ENCODE measurements at regions not wholly inside any gene's neighbourhood (a gene's known extent, or its start where the extent isn't known, plus 50 kb on each side); places are given as distances from the start of the nearest gene placed in this dataset.

GRCh38 chr10:108735380-108735779 lies 1187.9 kb downstream of the XPNPEP1 start:
- H3K4me3 Mint-ChIP-seq (ENCODE audit: unreplicated experiment) = no peak overlapping the region
- no peak for TF ChIP-seq CTCF (IDR thresholded peaks at IDR 0.05; ENCODE audit: insufficient read depth in 1 of 2, low read depth in 1 of 2, low read length in 1 of 2, severe bottlenecking in 1 of 2, unreplicated experiment in 1 of 2)
- no peak for DNase-seq
- Histone ChIP-seq H3K36me3 (ENCODE audit: control insufficient read depth, insufficient read depth, low read length) (no peaks in the 10 kb centered on the region), H3K4me3 (ENCODE audit: low read depth, low read length) (no peak overlapping the region), H3K4me1 (no peaks in the 10 kb centered on the region), H3K9me3 (no peaks in the 10 kb centered on the region), H3K27me3 (replicated peaks; ENCODE audit: control insufficient read depth, insufficient read depth, low read length) (no peaks in the 10 kb centered on the region)
- no peaks in the 10 kb centered on the region for H3K36me3 Mint-ChIP-seq (ENCODE audit: insufficient read depth, unreplicated experiment)
- ChIA-PET CTCF (no interaction called here), POLR2A (no interaction called here)
- intact Hi-C loops (cut with micrococcal nuclease; ENCODE audit: unreplicated experiment) = no loop called here
- no peaks in the 10 kb centered on the region for H3K4me1 Mint-ChIP-seq (ENCODE audit: low read depth, unreplicated experiment)
- H3K27me3 Mint-ChIP-seq (ENCODE audit: insufficient read depth, unreplicated experiment) = no peaks in the 10 kb centered on the region
- H3K9me3 Mint-ChIP-seq (ENCODE audit: unreplicated experiment) = peaks cover 37% of the 10 kb centered on the region
- BruUV-seq (replicated peaks) = no TSS peak
- no peak overlapping the region for H3K27ac Mint-ChIP-seq (ENCODE audit: unreplicated experiment)

GRCh38 chr10:108721874-108722273 lies 1201.4 kb downstream of the XPNPEP1 start:
- POLR2A ChIA-PET = no interaction called here
- no peaks in the 10 kb centered on the region for H3K27me3 Mint-ChIP-seq (ENCODE audit: insufficient read depth, unreplicated experiment)
- TF ChIP-seq CTCF (IDR thresholded peaks at IDR 0.05; ENCODE audit: insufficient read depth in 1 of 2, low read depth in 1 of 2, low read length in 1 of 2, severe bottlenecking in 1 of 2, unreplicated experiment in 1 of 2) = no peak
- no peak overlapping the region for H3K27ac Mint-ChIP-seq (ENCODE audit: unreplicated experiment)
- DNase-seq = no peak
- H3K4me3 ChIP-seq (ENCODE audit: low read depth, low read length) = no peak overlapping the region
- BruUV-seq (replicated peaks) = no TSS peak
- H3K36me3 Mint-ChIP-seq (ENCODE audit: insufficient read depth, unreplicated experiment) = no peaks in the 10 kb centered on the region
- H3K9me3 Mint-ChIP-seq (ENCODE audit: unreplicated experiment) = peaks cover 41% of the 10 kb centered on the region
- no peaks in the 10 kb centered on the region; the same call in 1 of the 2 replicates for H3K9me3 ChIP-seq
- H3K4me1 ChIP-seq = no peaks in the 10 kb centered on the region
- H3K4me3 Mint-ChIP-seq (ENCODE audit: unreplicated experiment) = no peak overlapping the region
- no peaks in the 10 kb centered on the region for H3K4me1 Mint-ChIP-seq (ENCODE audit: low read depth, unreplicated experiment)
- CTCF ChIA-PET = no interaction called here
- H3K27me3 ChIP-seq (replicated peaks; ENCODE audit: control insufficient read depth, insufficient read depth, low read length) = no peaks in the 10 kb centered on the region
- intact Hi-C loops (cut with micrococcal nuclease; ENCODE audit: unreplicated experiment) = no loop called here
- H3K36me3 ChIP-seq (ENCODE audit: control insufficient read depth, insufficient read depth, low read length) = no peaks in the 10 kb centered on the region

- Mint-ChIP-seq H3K4me3 (ENCODE audit: unreplicated experiment) (no peak overlapping the region), H3K36me3 (ENCODE audit: insufficient read depth, unreplicated experiment) (no peaks in the 10 kb centered on the region), H3K9me3 (ENCODE audit: unreplicated experiment) (peaks cover 44% of the 10 kb centered on the region), H3K4me1 (ENCODE audit: low read depth, unreplicated experiment) (no peaks in the 10 kb centered on the region), H3K27me3 (ENCODE audit: insufficient read depth, unreplicated experiment) (no peaks in the 10 kb centered on the region), H3K27ac (ENCODE audit: unreplicated experiment) (no peak overlapping the region)
- intact Hi-C loops (cut with micrococcal nuclease; ENCODE audit: unreplicated experiment) = no loop called here
- H3K4me3 ChIP-seq (ENCODE audit: low read depth, low read length) = no peak overlapping the region
- no peaks in the 10 kb centered on the region for H3K4me1 ChIP-seq
- no peak for DNase-seq
- no peaks in the 10 kb centered on the region for H3K27me3 ChIP-seq (replicated peaks; ENCODE audit: control insufficient read depth, insufficient read depth, low read length)
- ChIA-PET POLR2A (no interaction called here), CTCF (no interaction called here)
- H3K36me3 ChIP-seq (ENCODE audit: control insufficient read depth, insufficient read depth, low read length) = no peaks in the 10 kb centered on the region
- TF ChIP-seq CTCF (IDR thresholded peaks at IDR 0.05; ENCODE audit: insufficient read depth in 1 of 2, low read depth in 1 of 2, low read length in 1 of 2, severe bottlenecking in 1 of 2, unreplicated experiment in 1 of 2) = no peak
- H3K9me3 ChIP-seq = no peaks in the 10 kb centered on the region; the same call in 1 of the 2 replicates
- BruUV-seq (replicated peaks) = no TSS peak
Measured at GRCh38 chr10:108716352-108716751, 1207.0 kb downstream of the XPNPEP1 start.
